ENCODE measurements at regions not wholly inside any gene's neighbourhood (a gene's known extent, or its start where the extent isn't known, plus 50 kb on each side); places are given as distances from the start of the nearest gene placed in this dataset.

GRCh38 chr11:13902523-13902922 is 60.0 kb upstream of the SPON1 start:
- no peak for TF ChIP-seq CTCF (IDR thresholded peaks at IDR 0.05)
- TF ChIP-seq POLR2AphosphoS5 (IDR thresholded peaks at IDR 0.05): no peak
- no peak for TF ChIP-seq POLR2A (IDR thresholded peaks at IDR 0.05)

Data from prostate gland (tissue), 2 donors.